Stomach (tissue), 8 donors: ENCODE measurements at regions not wholly inside any gene's neighbourhood (a gene's known extent, or its start where the extent isn't known, plus 50 kb on each side); places are given as distances from the start of the nearest gene placed in this dataset.

ENCODE experiments used
- DNase-seq, 2 donors: peaks; one replicate each; pipeline versions ENCODE4 v3.0.0 to v3.0.0-alpha.2; 2013 to 2019
- H3K27ac ChIP-seq, 5 donors: fragments of 200-600 bp in 4 of 5; sonication (generic) in 4 of 5; one replicate each; pipeline ENCODE4 v1.5.1; 2013 to 2019; ENCODE audit warnings: mild to moderate bottlenecking in 1 of 5, moderate library complexity in 1 of 5
- H3K27me3 ChIP-seq, 3 donors: fragments of 200-600 bp; sonication (generic); one replicate each; pipeline ENCODE4 v1.5.1; 2017 to 2019; ENCODE audit warnings: mixed run types in 1 of 3
- H3K36me3 ChIP-seq, 4 donors: fragments of 200-600 bp; sonication (generic); 1 replicate in 3 of 4; 2 replicates in 1 of 4; pipeline ENCODE4 v1.5.1; 2016 to 2019
- H3K4me1 ChIP-seq, 4 donors: fragments of 200-600 bp; sonication (generic); one replicate each; pipeline ENCODE4 v1.5.1; 2016 to 2019
- H3K4me3 ChIP-seq, 4 donors: fragments of 200-600 bp; sonication (generic) in 3 of 4; one replicate each; pipeline ENCODE4 v1.5.1; 2016 to 2019; ENCODE audit warnings: mild to moderate bottlenecking in 1 of 4
- H3K9me3 ChIP-seq, 4 donors: fragments of 200-600 bp; sonication (generic); one replicate each; pipeline ENCODE4 v1.5.1; 2016 to 2019
- CTCF ChIP-seq, 7 experiments: fragments of 450-650 bp in 4 of 7; fragments of 200-600 bp in 3 of 7; sonication (generic) in 3 of 7; IDR thresholded peaks; one replicate each; pipeline ENCODE4 v1.5.1; 2016 to 2019; ENCODE audit warnings: antibody characterized with exemption in 7 of 7, control low read depth in 2 of 7, mild to moderate bottlenecking in 1 of 7
- EP300 ChIP-seq: sonication (generic); formaldehyde crosslinking; IDR thresholded peaks from one replicate; pipeline ENCODE4 v1.6.1; 2017; ENCODE audit warnings: antibody characterized with exemption
- POLR2A ChIP-seq, 4 donors: fragments of 450-650 bp; IDR thresholded peaks; one replicate each; pipeline ENCODE4 v1.6.1; 2016; ENCODE audit warnings: antibody characterized with exemption in 4 of 4, control low read depth in 2 of 4, mild to moderate bottlenecking in 1 of 4, moderate library complexity in 1 of 4
- POLR2AphosphoS5 ChIP-seq, 3 donors: sonication (generic); formaldehyde crosslinking; IDR thresholded peaks; one replicate each; pipeline ENCODE4 v1.6.1; 2016; ENCODE audit warnings: antibody characterized with exemption in 3 of 3
- WGBS, 5 donors: extraction: QIAGEN DNeasy Blood & Tissue Kit in 3 of 5; methylation state at CpG; one replicate each; pipeline versions ENCODE4 v1.1.5 to v1.1.7; 2013 to 2018; 5-methylcytosine and 5-hydroxymethylcytosine counted together
- intact Hi-C: fragments of 100-400 bp; cut with DNase I; formaldehyde crosslinking; loops from one replicate; pipeline ENCODE4 v1.15.1; 2023; ENCODE audit warnings: low total_unique reads
- donor health status: healthy with polysubstance abuse.
- donor health status: Bipolar disorder and iron deficiency.
- donor health status: healthy.

- no peak for DNase-seq
- intact Hi-C loops = no loop called here
- TF ChIP-seq CTCF (IDR thresholded peaks at IDR 0.05) = no peak
- no peak for TF ChIP-seq EP300
- no peak for TF ChIP-seq POLR2AphosphoS5 (IDR thresholded peaks at IDR 0.05)
- no peak for TF ChIP-seq POLR2A (IDR thresholded peaks at IDR 0.05)
- Histone ChIP-seq H3K36me3 (no peaks in the 10 kb centered on the region), H3K27ac (no peak overlapping the region), H3K9me3 (no peaks in the 10 kb centered on the region), H3K4me1 (peaks cover 0 to 3% (median 0%) of the 10 kb centered on the region in 4 donors), H3K27me3 (no peaks in the 10 kb centered on the region), H3K4me3 (no peak overlapping the region)
Observed at GRCh38 chr6:113449051-113449450, 408.1 kb upstream of the MARCKS start.

GRCh38 chr6:113450061-113450465, 407.1 kb upstream of the MARCKS start:
- peaks cover 0 to 3% (median 0%) of the 10 kb centered on the region in 4 donors for H3K4me1 ChIP-seq
- no peak for DNase-seq
- H3K27ac ChIP-seq = no peak overlapping the region
- H3K9me3 ChIP-seq = no peaks in the 10 kb centered on the region
- H3K36me3 ChIP-seq = no peaks in the 10 kb centered on the region
- no peak overlapping the region for H3K4me3 ChIP-seq
- H3K27me3 ChIP-seq = no peaks in the 10 kb centered on the region
- 31 to 75% (median 65%) methylated on average over 1 of the region's 1 CpG for WGBS, 5 donors
- no peak for TF ChIP-seq POLR2AphosphoS5 (IDR thresholded peaks at IDR 0.05)
- no peak for TF ChIP-seq CTCF (IDR thresholded peaks at IDR 0.05)
- no peak for TF ChIP-seq EP300
- no peak for TF ChIP-seq POLR2A (IDR thresholded peaks at IDR 0.05)
- intact Hi-C loops = no loop called here

- H3K27me3 ChIP-seq = no peaks in the 10 kb centered on the region
- intact Hi-C loops = no loop called here
- H3K9me3 ChIP-seq = no peaks in the 10 kb centered on the region
- H3K36me3 ChIP-seq = no peaks in the 10 kb centered on the region
- WGBS, 5 donors = 83 to 95% (median 94%) methylated on average over 3 of the region's 3 CpGs
- TF ChIP-seq POLR2A (IDR thresholded peaks at IDR 0.05) (no peak), CTCF (IDR thresholded peaks at IDR 0.05) (no peak), EP300 (no peak), POLR2AphosphoS5 (IDR thresholded peaks at IDR 0.05) (no peak)
- H3K4me1 ChIP-seq = peaks cover 0 to 3% (median 0%) of the 10 kb centered on the region in 4 donors
- H3K27ac ChIP-seq = no peak overlapping the region
- H3K4me3 ChIP-seq = no peak overlapping the region
- DNase-seq = no peak
Observed at GRCh38 chr6:113451049-113451448, 406.1 kb upstream of the MARCKS start.

GRCh38 chr6:113457198-113457597, 399.9 kb upstream of the MARCKS start:
- peak in 1 of 2 donors; percentile 43 for DNase-seq
- Histone ChIP-seq H3K9me3 (no peaks in the 10 kb centered on the region), H3K36me3 (no peaks in the 10 kb centered on the region), H3K4me3 (no peak overlapping the region), H3K4me1 (peaks cover 0 to 11% (median 0%) of the 10 kb centered on the region in 4 donors), H3K27ac (no peak overlapping the region), H3K27me3 (no peaks in the 10 kb centered on the region)
- 75 to 89% (median 83%) methylated on average over 4 of the region's 4 CpGs for WGBS, 5 donors
- TF ChIP-seq POLR2A (IDR thresholded peaks at IDR 0.05) = no peak
- TF ChIP-seq CTCF (IDR thresholded peaks at IDR 0.05) = no peak
- no peak for TF ChIP-seq POLR2AphosphoS5 (IDR thresholded peaks at IDR 0.05)
- no peak for TF ChIP-seq EP300
- intact Hi-C loops = no loop called here
